ENCODE measurements at regions not wholly inside any gene's neighbourhood (a gene's known extent, or its start where the extent isn't known, plus 50 kb on each side); places are given as distances from the start of the nearest gene placed in this dataset.

GRCh38 chrX:67317725-67318124 lies 226.1 kb upstream of the AR start:
- no peak for ATAC-seq
- DNase-seq = no peak
- ChIA-PET POLR2A (no interaction called here), CTCF (no interaction called here)
- no peak overlapping the region for H3K27ac Mint-ChIP-seq
- H3K4me1 Mint-ChIP-seq (ENCODE audit: low read depth) = no peaks in the 10 kb centered on the region
- H3K27me3 Mint-ChIP-seq = no peaks in the 10 kb centered on the region
- peaks cover 4% of the 10 kb centered on the region for H3K9me3 Mint-ChIP-seq
- H3K4me3 Mint-ChIP-seq = no peak overlapping the region
- H3K36me3 Mint-ChIP-seq (ENCODE audit: low read depth) = no peaks in the 10 kb centered on the region
- TF ChIP-seq CTCF (IDR thresholded peaks at IDR 0.05) = no peak
- intact Hi-C loops (cut with micrococcal nuclease) = no loop called here

- no peak for ATAC-seq
- CTCF ChIA-PET = no interaction called here
- intact Hi-C loops (cut with micrococcal nuclease) = no loop called here
- Mint-ChIP-seq H3K4me3 (no peak overlapping the region), H3K9me3 (no peaks in the 10 kb centered on the region), H3K4me1 (ENCODE audit: low read depth) (no peaks in the 10 kb centered on the region), H3K36me3 (ENCODE audit: low read depth) (no peaks in the 10 kb centered on the region), H3K27me3 (no peaks in the 10 kb centered on the region), H3K27ac (no peak overlapping the region)
- TF ChIP-seq CTCF (IDR thresholded peaks at IDR 0.05) = no peak
- no peak for DNase-seq
- POLR2A ChIA-PET = no interaction called here
Observed at GRCh38 chrX:67328476-67328875, 215.3 kb upstream of the AR start.

- no peak overlapping the region for H3K4me3 Mint-ChIP-seq
- CTCF ChIA-PET = no interaction called here
- no peak for DNase-seq
- H3K9me3 Mint-ChIP-seq = no peaks in the 10 kb centered on the region
- no peak for ATAC-seq
- POLR2A ChIA-PET = no interaction called here
- H3K27ac Mint-ChIP-seq = no peak overlapping the region
- intact Hi-C loops (cut with micrococcal nuclease) = no loop called here
- no peak for TF ChIP-seq CTCF (IDR thresholded peaks at IDR 0.05)
- H3K27me3 Mint-ChIP-seq = no peaks in the 10 kb centered on the region
- H3K4me1 Mint-ChIP-seq (ENCODE audit: low read depth) = no peaks in the 10 kb centered on the region
- no peaks in the 10 kb centered on the region for H3K36me3 Mint-ChIP-seq (ENCODE audit: low read depth)
Observed at GRCh38 chrX:67334323-67334722, 209.5 kb upstream of the AR start.

- TF ChIP-seq CTCF (IDR thresholded peaks at IDR 0.05) = no peak
- DNase-seq = no peak
- Mint-ChIP-seq H3K4me1 (ENCODE audit: low read depth) (no peaks in the 10 kb centered on the region), H3K9me3 (no peaks in the 10 kb centered on the region), H3K27ac (no peak overlapping the region), H3K27me3 (no peaks in the 10 kb centered on the region), H3K36me3 (ENCODE audit: low read depth) (no peaks in the 10 kb centered on the region), H3K4me3 (no peak overlapping the region)
- ChIA-PET POLR2A (no interaction called here), CTCF (interaction anchor here (0.9 kb wide), 1 partner anchor 16 kb away, joined by 3 read pairs; no protein-coding TSS in a partner anchor)
- ATAC-seq = no peak
- intact Hi-C loops (cut with micrococcal nuclease) = no loop called here
Observed at GRCh38 chrX:67338262-67338661, 205.6 kb upstream of the AR start.

GRCh38 chrX:67342138-67342537 lies 201.7 kb upstream of the AR start:
- ChIA-PET POLR2A (no interaction called here), CTCF (no interaction called here)
- H3K4me1 Mint-ChIP-seq (ENCODE audit: low read depth) = no peaks in the 10 kb centered on the region
- H3K36me3 Mint-ChIP-seq (ENCODE audit: low read depth) = no peaks in the 10 kb centered on the region
- H3K4me3 Mint-ChIP-seq = no peak overlapping the region
- intact Hi-C loops (cut with micrococcal nuclease) = no loop called here
- no peak for TF ChIP-seq CTCF (IDR thresholded peaks at IDR 0.05)
- no peak overlapping the region for H3K27ac Mint-ChIP-seq
- ATAC-seq (no peak), DNase-seq (no peak)
- no peaks in the 10 kb centered on the region for H3K9me3 Mint-ChIP-seq
- H3K27me3 Mint-ChIP-seq = no peaks in the 10 kb centered on the region
